ENCODE measurements at regions not wholly inside any gene's neighbourhood (a gene's known extent, or its start where the extent isn't known, plus 50 kb on each side); places are given as distances from the start of the nearest gene placed in this dataset.

DNA sequence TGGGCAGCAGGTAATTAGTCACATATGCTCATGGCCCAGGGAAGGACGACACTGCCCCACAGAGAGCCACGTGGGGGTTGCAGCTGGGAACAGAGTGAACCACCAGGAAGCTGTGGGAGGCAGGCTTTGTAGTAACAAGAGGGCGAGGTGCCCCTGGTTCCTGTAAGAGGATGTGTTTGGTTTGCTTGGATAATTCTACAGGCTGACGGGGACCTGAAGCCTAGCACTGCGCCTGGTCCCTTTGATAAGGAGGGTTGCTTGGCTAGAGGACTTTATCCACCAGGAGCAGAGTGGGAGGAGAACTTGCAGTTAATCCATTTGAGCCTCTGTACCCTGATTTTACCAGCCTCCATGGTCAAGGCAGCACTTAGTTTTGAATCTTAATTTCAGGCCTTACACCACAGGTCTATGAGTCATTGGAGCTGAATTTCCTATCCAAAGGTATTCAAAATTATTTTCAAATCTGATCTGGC lies 67.4 kb upstream of the CLDN10 start:
- Histone ChIP-seq H4K91ac (ENCODE audit: insufficient read length, low read depth, low read length) (no peak overlapping the region), H3K4me2 (ENCODE audit: insufficient read depth, insufficient read length, low read length) (no peak overlapping the region), H3K23ac (ENCODE audit: insufficient read length, low read depth, low read length) (no peak overlapping the region), H2AK5ac (ENCODE audit: insufficient read length, low read length) (no peak overlapping the region), H3T11ph (ENCODE audit: low read length) (no peak overlapping the region), H3K18ac (ENCODE audit: insufficient read length, low read depth, low read length) (no peak overlapping the region), H3K27me3 (ENCODE audit: insufficient read depth, low read length) (no peaks in the 10 kb centered on the region), H3K14ac (ENCODE audit: insufficient read depth, low read length) (no peak overlapping the region), H2BK15ac (ENCODE audit: low read depth, low read length) (no peak overlapping the region), H3K56ac (ENCODE audit: insufficient read length, low read depth, low read length) (no peak overlapping the region), H2BK20ac (ENCODE audit: low read depth, low read length, poor library complexity, severe bottlenecking) (no peak overlapping the region), H3K9me3 (ENCODE audit: control insufficient read depth, low read depth, low read length) (no peaks in the 10 kb centered on the region), H3K4ac (ENCODE audit: low read depth, low read length) (no peak overlapping the region), H4K8ac (replicated peaks; ENCODE audit: insufficient read length, low read depth, low read length) (no peak overlapping the region), H2BK120ac (ENCODE audit: low read depth, low read length, poor library complexity, severe bottlenecking) (no peak overlapping the region), H2BK5ac (ENCODE audit: insufficient read length, low read length) (no peak overlapping the region), H4K5ac (ENCODE audit: insufficient read length, low read depth, low read length) (no peak overlapping the region), H4K20me1 (ENCODE audit: control insufficient read depth, insufficient read depth, insufficient read length) (no peaks in the 10 kb centered on the region), H3K79me1 (ENCODE audit: insufficient read depth, low read depth, low read length, poor library complexity, severe bottlenecking) (no peaks in the 10 kb centered on the region), H3K23me2 (ENCODE audit: insufficient read length, low read depth, low read length, poor library complexity, severe bottlenecking) (no peaks in the 10 kb centered on the region), H2BK12ac (ENCODE audit: insufficient read length, low read depth, low read length) (no peak overlapping the region), H3K9ac (ENCODE audit: extremely low read depth, insufficient read length, low read length) (no peak overlapping the region), H3K79me2 (ENCODE audit: insufficient read depth, low read length) (no peaks in the 10 kb centered on the region), H3K27ac (ENCODE audit: insufficient read length, low read depth, low read length) (no peak overlapping the region), H3K4me1 (ENCODE audit: insufficient read depth, low read length) (no peaks in the 10 kb centered on the region), H2AFZ (ENCODE audit: low read length) (no peak overlapping the region)
- Mint-ChIP-seq H3K4me1 (no peaks in the 10 kb centered on the region), H3K27me3 (ENCODE audit: low read depth) (peaks cover 7% of the 10 kb centered on the region), H3K4me3 (no peak overlapping the region), H3K27ac (peak overlapping the region in 1 of 3 experiments; percentile 10; a peak in 1 of 7 replicates), H3K9me3 (peaks cover 7 to 9% of the 10 kb centered on the region in 2 experiments; a peak in 3 of 5 replicates), H3K36me3 (ENCODE audit: insufficient read depth in 1 of 3, low read depth in 3 of 3) (peaks cover 0 to 4% (median 0%) of the 10 kb centered on the region in 3 experiments; a peak in 4 of 7 replicates)
- TF ChIP-seq, protein P1, sequence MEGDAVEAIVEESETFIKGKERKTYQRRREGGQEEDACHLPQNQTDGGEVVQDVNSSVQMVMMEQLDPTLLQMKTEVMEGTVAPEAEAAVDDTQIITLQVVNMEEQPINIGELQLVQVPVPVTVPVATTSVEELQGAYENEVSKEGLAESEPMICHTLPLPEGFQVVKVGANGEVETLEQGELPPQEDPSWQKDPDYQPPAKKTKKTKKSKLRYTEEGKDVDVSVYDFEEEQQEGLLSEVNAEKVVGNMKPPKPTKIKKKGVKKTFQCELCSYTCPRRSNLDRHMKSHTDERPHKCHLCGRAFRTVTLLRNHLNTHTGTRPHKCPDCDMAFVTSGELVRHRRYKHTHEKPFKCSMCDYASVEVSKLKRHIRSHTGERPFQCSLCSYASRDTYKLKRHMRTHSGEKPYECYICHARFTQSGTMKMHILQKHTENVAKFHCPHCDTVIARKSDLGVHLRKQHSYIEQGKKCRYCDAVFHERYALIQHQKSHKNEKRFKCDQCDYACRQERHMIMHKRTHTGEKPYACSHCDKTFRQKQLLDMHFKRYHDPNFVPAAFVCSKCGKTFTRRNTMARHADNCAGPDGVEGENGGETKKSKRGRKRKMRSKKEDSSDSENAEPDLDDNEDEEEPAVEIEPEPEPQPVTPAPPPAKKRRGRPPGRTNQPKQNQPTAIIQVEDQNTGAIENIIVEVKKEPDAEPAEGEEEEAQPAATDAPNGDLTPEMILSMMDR (conservative IDR thresholded peaks at IDR 0.05) = peak; percentile 22; the same call in 1 of the 3 replicates
- DNase-seq = no peak
- WGBS (ENCODE audit: extremely low coverage, insufficient read length, low lambda C conversion rate) = no CpG with 5 or more reads among the region's 5 CpGs

Data from H9 (cell line).